ENCODE measurements at regions not wholly inside any gene's neighbourhood (a gene's known extent, or its start where the extent isn't known, plus 50 kb on each side); places are given as distances from the start of the nearest gene placed in this dataset.

GRCh38 chr2:45300026-45300750 is 290.9 kb upstream of the SIX2 start:
- Histone ChIP-seq H3K27ac (ENCODE audit: low read length) (no peak overlapping the region), H3K9me3 (ENCODE audit: control insufficient read depth, low read depth, low read length) (no peaks in the 10 kb centered on the region), H3K27me3 (ENCODE audit: control insufficient read depth, insufficient read depth, low read length) (no peaks in the 10 kb centered on the region), H3K4me3 (ENCODE audit: low read length) (no peak overlapping the region), H3K9ac (ENCODE audit: low read length) (no peak overlapping the region), H3K4me1 (ENCODE audit: control insufficient read depth, low read depth, low read length) (no peaks in the 10 kb centered on the region), H3K36me3 (ENCODE audit: control insufficient read depth, low read depth, low read length) (no peaks in the 10 kb centered on the region)

GRCh38 chr2:45299361-45299760 is 290.1 kb upstream of the SIX2 start:
- Histone ChIP-seq H3K9me3 (ENCODE audit: control insufficient read depth, low read depth, low read length) (no peaks in the 10 kb centered on the region), H3K9ac (ENCODE audit: low read length) (no peak overlapping the region), H3K27me3 (ENCODE audit: control insufficient read depth, insufficient read depth, low read length) (no peaks in the 10 kb centered on the region), H3K4me3 (ENCODE audit: low read length) (no peak overlapping the region), H3K27ac (ENCODE audit: low read length) (no peak overlapping the region), H3K36me3 (ENCODE audit: control insufficient read depth, low read depth, low read length) (no peaks in the 10 kb centered on the region), H3K4me1 (ENCODE audit: control insufficient read depth, low read depth, low read length) (no peaks in the 10 kb centered on the region)

- H3K27ac ChIP-seq (ENCODE audit: low read length), result no peak overlapping the region
- H3K9ac ChIP-seq (ENCODE audit: low read length), result no peak overlapping the region
- no peaks in the 10 kb centered on the region for H3K9me3 ChIP-seq (ENCODE audit: control insufficient read depth, low read depth, low read length)
- H3K4me3 ChIP-seq (ENCODE audit: low read length), result no peak overlapping the region
- H3K36me3 ChIP-seq (ENCODE audit: control insufficient read depth, low read depth, low read length), result no peaks in the 10 kb centered on the region
- H3K4me1 ChIP-seq (ENCODE audit: control insufficient read depth, low read depth, low read length), result no peaks in the 10 kb centered on the region
- H3K27me3 ChIP-seq (ENCODE audit: control insufficient read depth, insufficient read depth, low read length), result no peaks in the 10 kb centered on the region
Observed at GRCh38 chr2:45293182-45293581, 283.9 kb upstream of the SIX2 start.

- H3K4me1 ChIP-seq (ENCODE audit: control insufficient read depth, low read depth, low read length), result no peaks in the 10 kb centered on the region
- no peaks in the 10 kb centered on the region for H3K9me3 ChIP-seq (ENCODE audit: control insufficient read depth, low read depth, low read length)
- H3K27ac ChIP-seq (ENCODE audit: low read length), result no peak overlapping the region
- H3K27me3 ChIP-seq (ENCODE audit: control insufficient read depth, insufficient read depth, low read length), result no peaks in the 10 kb centered on the region
- H3K4me3 ChIP-seq (ENCODE audit: low read length), result no peak overlapping the region
- no peak overlapping the region for H3K9ac ChIP-seq (ENCODE audit: low read length)
- H3K36me3 ChIP-seq (ENCODE audit: control insufficient read depth, low read depth, low read length), result no peaks in the 10 kb centered on the region
Observed at GRCh38 chr2:45291296-45291701, 282.0 kb upstream of the SIX2 start.

- no peaks in the 10 kb centered on the region for H3K4me1 ChIP-seq (ENCODE audit: control insufficient read depth, low read depth, low read length)
- H3K9me3 ChIP-seq (ENCODE audit: control insufficient read depth, low read depth, low read length), result no peaks in the 10 kb centered on the region
- no peak overlapping the region for H3K9ac ChIP-seq (ENCODE audit: low read length)
- H3K4me3 ChIP-seq (ENCODE audit: low read length), result no peak overlapping the region
- H3K27me3 ChIP-seq (ENCODE audit: control insufficient read depth, insufficient read depth, low read length), result no peaks in the 10 kb centered on the region
- H3K36me3 ChIP-seq (ENCODE audit: control insufficient read depth, low read depth, low read length), result no peaks in the 10 kb centered on the region
- no peak overlapping the region for H3K27ac ChIP-seq (ENCODE audit: low read length)
Observed at GRCh38 chr2:45289997-45290709, 280.9 kb upstream of the SIX2 start.

- H3K4me1 ChIP-seq (ENCODE audit: control insufficient read depth, low read depth, low read length), result no peaks in the 10 kb centered on the region
- H3K4me3 ChIP-seq (ENCODE audit: low read length), result no peak overlapping the region
- H3K36me3 ChIP-seq (ENCODE audit: control insufficient read depth, low read depth, low read length), result no peaks in the 10 kb centered on the region
- H3K9me3 ChIP-seq (ENCODE audit: control insufficient read depth, low read depth, low read length), result no peaks in the 10 kb centered on the region
- no peak overlapping the region for H3K9ac ChIP-seq (ENCODE audit: low read length)
- no peak overlapping the region for H3K27ac ChIP-seq (ENCODE audit: low read length)
- H3K27me3 ChIP-seq (ENCODE audit: control insufficient read depth, insufficient read depth, low read length), result no peaks in the 10 kb centered on the region
Observed at GRCh38 chr2:45288532-45289417, 279.5 kb upstream of the SIX2 start.

GRCh38 chr2:45287045-45287444 is 277.8 kb upstream of the SIX2 start:
- H3K9me3 ChIP-seq (ENCODE audit: control insufficient read depth, low read depth, low read length), result no peaks in the 10 kb centered on the region
- no peaks in the 10 kb centered on the region for H3K36me3 ChIP-seq (ENCODE audit: control insufficient read depth, low read depth, low read length)
- no peaks in the 10 kb centered on the region for H3K4me1 ChIP-seq (ENCODE audit: control insufficient read depth, low read depth, low read length)
- no peak overlapping the region for H3K9ac ChIP-seq (ENCODE audit: low read length)
- H3K27ac ChIP-seq (ENCODE audit: low read length), result no peak overlapping the region
- no peaks in the 10 kb centered on the region for H3K27me3 ChIP-seq (ENCODE audit: control insufficient read depth, insufficient read depth, low read length)
- no peak overlapping the region for H3K4me3 ChIP-seq (ENCODE audit: low read length)

GRCh38 chr2:45285771-45286390 is 276.6 kb upstream of the SIX2 start:
- no peaks in the 10 kb centered on the region for H3K9me3 ChIP-seq (ENCODE audit: control insufficient read depth, low read depth, low read length)
- H3K4me1 ChIP-seq (ENCODE audit: control insufficient read depth, low read depth, low read length), result no peaks in the 10 kb centered on the region
- H3K27me3 ChIP-seq (ENCODE audit: control insufficient read depth, insufficient read depth, low read length), result no peaks in the 10 kb centered on the region
- H3K4me3 ChIP-seq (ENCODE audit: low read length), result no peak overlapping the region
- H3K9ac ChIP-seq (ENCODE audit: low read length), result no peak overlapping the region
- H3K27ac ChIP-seq (ENCODE audit: low read length), result no peak overlapping the region
- H3K36me3 ChIP-seq (ENCODE audit: control insufficient read depth, low read depth, low read length), result no peaks in the 10 kb centered on the region

- Histone ChIP-seq H3K36me3 (ENCODE audit: control insufficient read depth, low read depth, low read length) (no peaks in the 10 kb centered on the region), H3K27ac (ENCODE audit: low read length) (no peak overlapping the region), H3K9ac (ENCODE audit: low read length) (no peak overlapping the region), H3K27me3 (ENCODE audit: control insufficient read depth, insufficient read depth, low read length) (no peaks in the 10 kb centered on the region), H3K9me3 (ENCODE audit: control insufficient read depth, low read depth, low read length) (no peaks in the 10 kb centered on the region), H3K4me1 (ENCODE audit: control insufficient read depth, low read depth, low read length) (no peaks in the 10 kb centered on the region), H3K4me3 (ENCODE audit: low read length) (no peak overlapping the region)
Observed at GRCh38 chr2:45285311-45285710, 276.1 kb upstream of the SIX2 start.

- no peaks in the 10 kb centered on the region for H3K4me1 ChIP-seq (ENCODE audit: control insufficient read depth, low read depth, low read length)
- H3K27me3 ChIP-seq (ENCODE audit: control insufficient read depth, insufficient read depth, low read length), result no peaks in the 10 kb centered on the region
- no peaks in the 10 kb centered on the region for H3K36me3 ChIP-seq (ENCODE audit: control insufficient read depth, low read depth, low read length)
- H3K4me3 ChIP-seq (ENCODE audit: low read length), result no peak overlapping the region
- H3K27ac ChIP-seq (ENCODE audit: low read length), result no peak overlapping the region
- H3K9ac ChIP-seq (ENCODE audit: low read length), result no peak overlapping the region
- no peaks in the 10 kb centered on the region for H3K9me3 ChIP-seq (ENCODE audit: control insufficient read depth, low read depth, low read length)
Observed at GRCh38 chr2:45284621-45284995, 275.4 kb upstream of the SIX2 start.
